Vagina (tissue), 2 donors: ENCODE measurements at regions not wholly inside any gene's neighbourhood (a gene's known extent, or its start where the extent isn't known, plus 50 kb on each side); places are given as distances from the start of the nearest gene placed in this dataset.
"Not testable (repeated sequence)": the region's sequence is repeated elsewhere in the genome, so short reads cannot be mapped to it uniquely, and the experiment has no call there.

ENCODE experiments used
- DNase-seq, 2 donors: peaks; one replicate each; pipeline ENCODE4 v3.0.0-alpha.2; 2017; ENCODE audit errors: extremely low spot score in 2 of 2
- H3K27ac ChIP-seq: fragments of 200-600 bp; sonication (generic); one replicate; pipeline ENCODE4 v1.5.1; 2019
- H3K27me3 ChIP-seq: fragments of 200-600 bp; sonication (generic); one replicate; pipeline ENCODE4 v1.5.1; 2019
- H3K36me3 ChIP-seq, 2 donors: fragments of 200-600 bp; sonication (generic); one replicate each; pipeline ENCODE4 v1.5.1; 2017 to 2019
- H3K4me1 ChIP-seq: fragments of 200-600 bp; sonication (generic); one replicate; pipeline ENCODE4 v1.5.1; 2019
- H3K4me3 ChIP-seq, 2 donors: fragments of 200-600 bp; sonication (generic); 1 replicate in 1 of 2; 2 replicates in 1 of 2; pipeline ENCODE4 v1.5.1; 2016 to 2019
- H3K9me3 ChIP-seq: fragments of 200-600 bp; sonication (generic); one replicate; pipeline ENCODE4 v1.5.1; 2019
- POLR2A ChIP-seq, 2 donors: fragments of 450-650 bp; IDR thresholded peaks; one replicate each; pipeline ENCODE4 v1.6.1; 2017; ENCODE audit warnings: antibody characterized with exemption in 2 of 2, mild to moderate bottlenecking in 2 of 2, moderate library complexity in 2 of 2
- POLR2AphosphoS5 ChIP-seq, 2 donors: sonication (generic); formaldehyde crosslinking; IDR thresholded peaks; one replicate each; pipeline ENCODE4 v1.9.0; 2017; ENCODE audit warnings: antibody characterized with exemption in 2 of 2, mild to moderate bottlenecking in 2 of 2, low read depth in 1 of 2; ENCODE audit not compliant: insufficient read depth in 1 of 2
- intact Hi-C: fragments of 100-400 bp; cut with DNase I; formaldehyde crosslinking; loops from one replicate; pipeline ENCODE4 v1.15.1; 2023
- TF ChIP-seq, protein P1 (sequence below), 3 experiments: fragments of 450-650 bp in 2 of 3; fragments of 200-600 bp in 1 of 3; sonication (generic) in 1 of 3; IDR thresholded peaks; one replicate each; pipeline ENCODE4 v1.5.1; 2017 to 2019; ENCODE audit warnings: antibody characterized with exemption in 3 of 3, mild to moderate bottlenecking in 2 of 3, moderate library complexity in 2 of 3

DNA sequence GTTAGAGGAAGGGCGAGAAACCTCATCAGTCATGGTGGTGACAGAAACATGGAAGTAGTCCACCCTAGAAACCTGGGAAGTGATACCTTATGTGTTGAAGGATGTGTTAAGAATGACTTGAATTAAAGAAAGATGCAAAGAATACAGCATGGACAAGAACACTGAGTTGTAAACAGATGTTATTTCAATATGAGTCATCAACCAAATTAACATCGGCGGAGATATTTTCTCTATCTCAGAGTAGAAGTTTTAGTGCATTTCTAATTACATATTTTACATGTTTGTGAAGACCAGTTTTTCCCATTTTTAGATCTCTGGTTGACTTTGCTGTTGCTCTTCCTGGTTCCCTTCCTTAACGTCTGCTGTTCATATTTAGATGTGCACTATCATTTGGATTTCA is 268.8 kb upstream of the TBL1XR1 start:
- Histone ChIP-seq H3K36me3 (no peaks in the 10 kb centered on the region), H3K9me3 (no peaks in the 10 kb centered on the region), H3K4me3 (no peak overlapping the region), H3K27me3 (no peaks in the 10 kb centered on the region), H3K27ac (peak overlapping the region; percentile 12), H3K4me1 (peaks cover 46% of the 10 kb centered on the region)
- TF ChIP-seq POLR2AphosphoS5 (IDR thresholded peaks at IDR 0.05; ENCODE audit: insufficient read depth in 1 of 2, low read depth in 1 of 2) (no peak), POLR2A (IDR thresholded peaks at IDR 0.05) (no peak)
- TF ChIP-seq, protein P1, sequence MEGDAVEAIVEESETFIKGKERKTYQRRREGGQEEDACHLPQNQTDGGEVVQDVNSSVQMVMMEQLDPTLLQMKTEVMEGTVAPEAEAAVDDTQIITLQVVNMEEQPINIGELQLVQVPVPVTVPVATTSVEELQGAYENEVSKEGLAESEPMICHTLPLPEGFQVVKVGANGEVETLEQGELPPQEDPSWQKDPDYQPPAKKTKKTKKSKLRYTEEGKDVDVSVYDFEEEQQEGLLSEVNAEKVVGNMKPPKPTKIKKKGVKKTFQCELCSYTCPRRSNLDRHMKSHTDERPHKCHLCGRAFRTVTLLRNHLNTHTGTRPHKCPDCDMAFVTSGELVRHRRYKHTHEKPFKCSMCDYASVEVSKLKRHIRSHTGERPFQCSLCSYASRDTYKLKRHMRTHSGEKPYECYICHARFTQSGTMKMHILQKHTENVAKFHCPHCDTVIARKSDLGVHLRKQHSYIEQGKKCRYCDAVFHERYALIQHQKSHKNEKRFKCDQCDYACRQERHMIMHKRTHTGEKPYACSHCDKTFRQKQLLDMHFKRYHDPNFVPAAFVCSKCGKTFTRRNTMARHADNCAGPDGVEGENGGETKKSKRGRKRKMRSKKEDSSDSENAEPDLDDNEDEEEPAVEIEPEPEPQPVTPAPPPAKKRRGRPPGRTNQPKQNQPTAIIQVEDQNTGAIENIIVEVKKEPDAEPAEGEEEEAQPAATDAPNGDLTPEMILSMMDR (IDR thresholded peaks at IDR 0.05) = no peak
- intact Hi-C loops = loop anchor here (10.0 kb wide), 1 partner anchor 259 kb away; no protein-coding TSS in a partner anchor
- no peak for DNase-seq

DNA sequence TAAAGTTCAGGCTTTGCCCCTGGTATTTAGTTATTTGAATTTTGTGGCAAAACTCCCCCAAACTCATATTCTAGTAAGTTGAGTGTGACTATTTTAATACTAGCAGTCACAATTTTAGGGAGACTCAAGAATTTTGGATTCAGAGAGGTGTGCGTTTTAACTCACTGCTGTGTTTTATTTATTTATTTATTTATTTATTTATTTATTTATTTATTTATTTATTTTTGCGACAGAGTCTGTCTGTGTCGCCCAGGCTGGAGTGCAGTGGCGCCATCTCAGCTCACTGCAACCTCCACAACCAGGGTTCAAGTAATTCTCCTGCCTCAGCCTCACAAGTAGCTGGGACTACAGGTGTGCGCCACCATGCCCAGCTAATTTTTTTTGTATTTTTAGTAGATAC is 269.3 kb upstream of the TBL1XR1 start:
- H3K36me3 ChIP-seq, H3K27me3 ChIP-seq, DNase-seq, H3K4me3 ChIP-seq, H3K9me3 ChIP-seq: not testable (repeated sequence)
- intact Hi-C loops = loop anchor here (10.0 kb wide), 1 partner anchor 258 kb away; no protein-coding TSS in a partner anchor
- peaks cover 44% of the 10 kb centered on the region for H3K4me1 ChIP-seq
- H3K27ac ChIP-seq = peak overlapping the region; percentile 38

DNA sequence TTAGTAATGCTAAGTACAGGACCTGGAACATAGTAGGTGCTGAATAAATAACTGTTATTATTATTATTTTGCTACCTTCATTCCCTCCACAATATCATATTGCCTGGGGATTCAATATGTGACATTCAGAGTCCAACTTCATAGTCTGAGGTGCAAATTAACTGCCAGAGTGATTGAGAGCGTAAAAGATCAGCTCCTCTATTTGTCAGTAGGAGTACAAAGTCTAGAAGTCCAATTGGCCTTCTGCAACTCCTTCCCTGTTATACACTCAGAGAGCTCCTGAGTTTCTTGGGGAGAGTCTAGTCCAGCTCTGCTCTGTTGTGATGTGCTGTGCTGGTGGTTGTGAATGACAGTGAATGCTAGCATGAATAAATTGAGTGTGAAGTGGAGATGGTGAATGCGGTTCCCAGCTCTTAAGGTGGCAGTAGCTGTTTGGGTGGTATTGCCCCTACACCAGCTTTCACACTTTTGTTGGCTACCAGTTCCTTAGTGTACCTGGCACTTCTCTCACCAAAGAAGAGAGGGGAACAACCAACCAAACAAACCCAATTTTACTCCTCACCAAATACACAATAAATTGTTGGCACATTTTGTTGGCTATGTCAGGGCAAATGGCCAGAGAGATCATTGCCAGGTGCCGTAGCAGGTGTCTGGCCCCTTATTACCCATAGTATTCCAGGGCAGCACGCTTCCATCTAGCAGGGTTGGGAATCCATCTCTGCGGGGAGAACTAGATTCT is 270.1 kb upstream of the TBL1XR1 start:
- intact Hi-C loops = loop anchor here (10.0 kb wide), 1 partner anchor 257 kb away; no protein-coding TSS in a partner anchor
- no peak overlapping the region for H3K4me3 ChIP-seq
- no peaks in the 10 kb centered on the region for H3K27me3 ChIP-seq
- no peak for DNase-seq
- no peaks in the 10 kb centered on the region for H3K9me3 ChIP-seq
- H3K27ac ChIP-seq = peak overlapping the region; percentile 38
- TF ChIP-seq POLR2A (IDR thresholded peaks at IDR 0.05) = no peak
- TF ChIP-seq, protein P1 (IDR thresholded peaks at IDR 0.05) = no peak
- TF ChIP-seq POLR2AphosphoS5 (IDR thresholded peaks at IDR 0.05; ENCODE audit: insufficient read depth in 1 of 2, low read depth in 1 of 2) = no peak
- no peaks in the 10 kb centered on the region for H3K36me3 ChIP-seq
- peaks cover 44% of the 10 kb centered on the region for H3K4me1 ChIP-seq

DNA sequence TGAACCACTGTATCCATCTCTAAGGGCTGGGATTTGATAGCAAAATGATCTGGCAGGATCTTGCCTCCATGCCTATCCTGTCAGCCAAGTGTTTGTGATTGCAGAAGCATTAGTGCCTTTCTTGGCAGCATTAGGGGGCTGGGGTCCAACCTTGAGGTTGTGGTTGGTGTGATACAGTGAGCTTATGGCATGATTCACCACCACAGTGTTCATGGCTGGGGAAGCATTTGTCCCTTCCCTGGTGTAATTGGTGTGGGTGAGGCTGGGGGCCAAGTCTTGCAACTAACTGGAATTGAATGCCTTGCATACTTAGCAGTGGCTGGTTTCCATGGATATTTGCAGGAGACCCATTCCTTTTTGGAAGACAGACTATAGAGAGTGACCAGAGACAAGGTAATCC is 271.0 kb upstream of the TBL1XR1 start:
- Histone ChIP-seq H3K27ac (no peak overlapping the region), H3K27me3 (no peaks in the 10 kb centered on the region), H3K4me3 (no peak overlapping the region), H3K36me3 (no peaks in the 10 kb centered on the region), H3K9me3 (no peaks in the 10 kb centered on the region), H3K4me1 (peaks cover 44% of the 10 kb centered on the region)
- DNase-seq = no peak
- intact Hi-C loops = loop anchor here (10.0 kb wide), 1 partner anchor 256 kb away; no protein-coding TSS in a partner anchor
- TF ChIP-seq, protein P1 (IDR thresholded peaks at IDR 0.05) = no peak
- no peak for TF ChIP-seq POLR2A (IDR thresholded peaks at IDR 0.05)
- no peak for TF ChIP-seq POLR2AphosphoS5 (IDR thresholded peaks at IDR 0.05; ENCODE audit: insufficient read depth in 1 of 2, low read depth in 1 of 2)

DNA sequence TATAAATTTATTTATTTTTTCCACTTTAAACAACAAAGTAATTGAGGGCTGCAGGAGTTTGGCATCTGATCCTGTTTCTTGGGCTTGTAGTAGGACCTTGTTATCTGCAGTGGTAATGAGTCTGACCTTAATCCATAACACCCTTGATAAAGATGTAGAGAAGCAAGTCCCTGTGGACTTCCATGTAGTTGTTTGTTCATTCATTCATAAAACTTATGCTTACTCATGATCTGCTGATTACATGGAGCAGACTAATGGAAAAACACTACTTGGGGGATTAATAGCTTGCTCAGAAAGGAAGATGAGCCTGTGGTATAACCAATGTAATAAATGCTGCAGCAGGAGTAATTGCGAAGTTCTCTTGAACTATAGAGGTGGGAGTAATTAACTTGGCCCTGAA is 271.5 kb upstream of the TBL1XR1 start:
- intact Hi-C loops = loop anchor here (10.0 kb wide), 1 partner anchor 256 kb away; no protein-coding TSS in a partner anchor

More for the DNA sequence above, 271.5 kb upstream of the TBL1XR1 start:
- peaks cover 41% of the 10 kb centered on the region for H3K4me1 ChIP-seq
- no peaks in the 10 kb centered on the region for H3K9me3 ChIP-seq
- no peaks in the 10 kb centered on the region for H3K27me3 ChIP-seq
- no peak for DNase-seq
- TF ChIP-seq, protein P1 (IDR thresholded peaks at IDR 0.05) = no peak
- no peak for TF ChIP-seq POLR2A (IDR thresholded peaks at IDR 0.05)
- TF ChIP-seq POLR2AphosphoS5 (IDR thresholded peaks at IDR 0.05; ENCODE audit: insufficient read depth in 1 of 2, low read depth in 1 of 2) = no peak
- no peak overlapping the region for H3K4me3 ChIP-seq
- no peaks in the 10 kb centered on the region for H3K36me3 ChIP-seq
- no peak overlapping the region for H3K27ac ChIP-seq
